H9 (cell line): ENCODE measurements at regions not wholly inside any gene's neighbourhood (a gene's known extent, or its start where the extent isn't known, plus 50 kb on each side); places are given as distances from the start of the nearest gene placed in this dataset.
A peak's percentile ranks its signal among the peaks of the same experiment; 100 is the strongest.

Source experiments
- DNase-seq: peaks from one replicate; pipeline ENCODE4 v3.0.0-alpha.2; 2017
- H2AFZ ChIP-seq: one replicate; pipeline ENCODE4 v1.6.1; 2013; ENCODE audit warnings: mild to moderate bottlenecking, low read length, control low read depth, moderate library complexity
- H2AK5ac ChIP-seq: 2 replicates; pipeline ENCODE4 v1.6.1; 2013; ENCODE audit warnings: low read length, control low read depth, mixed read lengths; ENCODE audit not compliant: insufficient read length
- H2BK120ac ChIP-seq: one replicate; pipeline ENCODE4 v1.6.1; 2013; ENCODE audit warnings: low read depth, mild to moderate bottlenecking, low read length, control low read depth, inconsistent platforms; ENCODE audit not compliant: poor library complexity, severe bottlenecking
- H2BK12ac ChIP-seq: 2 replicates; pipeline ENCODE4 v1.6.1; 2013; ENCODE audit warnings: low read length, control low read depth, mixed read lengths, low read depth; ENCODE audit not compliant: insufficient read length
- H2BK15ac ChIP-seq: 2 replicates; pipeline ENCODE4 v1.6.1; 2013; ENCODE audit warnings: low read depth, low read length, control low read depth
- H2BK20ac ChIP-seq: one replicate; pipeline ENCODE4 v1.6.1; 2013; ENCODE audit warnings: low read depth, mild to moderate bottlenecking, low read length, control low read depth, inconsistent platforms; ENCODE audit not compliant: poor library complexity, severe bottlenecking
- H2BK5ac ChIP-seq: 2 replicates; pipeline ENCODE4 v1.6.1; 2013; ENCODE audit warnings: low read length, control low read depth, mixed read lengths; ENCODE audit not compliant: insufficient read length
- H3K14ac ChIP-seq: 2 replicates; pipeline ENCODE4 v1.6.1; 2013; ENCODE audit warnings: low read length, control low read depth; ENCODE audit not compliant: insufficient read depth
- H3K18ac ChIP-seq: 2 replicates; pipeline ENCODE4 v1.6.1; 2013; ENCODE audit warnings: low read depth, mild to moderate bottlenecking, mixed read lengths, low read length, control low read depth; ENCODE audit not compliant: insufficient read length
- H3K23ac ChIP-seq: 2 replicates; pipeline ENCODE4 v1.6.1; 2013; ENCODE audit warnings: low read length, control low read depth, mixed read lengths, low read depth; ENCODE audit not compliant: insufficient read length
- H3K23me2 ChIP-seq: 2 replicates; pipeline ENCODE4 v1.6.1; 2013; ENCODE audit warnings: low read depth, mild to moderate bottlenecking, mixed read lengths, low read length, control low read depth; ENCODE audit not compliant: insufficient read length, poor library complexity, severe bottlenecking
- H3K27ac ChIP-seq: 2 replicates; pipeline ENCODE4 v1.5.1; 2013; ENCODE audit warnings: low read length, control low read depth, mixed read lengths, low read depth; ENCODE audit not compliant: insufficient read length
- H3K27me3 ChIP-seq: 2 replicates; pipeline ENCODE4 v1.6.1; 2013; ENCODE audit warnings: low read length, control low read depth, inconsistent platforms; ENCODE audit not compliant: insufficient read depth
- H3K4ac ChIP-seq: 2 replicates; pipeline ENCODE4 v1.6.1; 2013; ENCODE audit warnings: low read depth, mild to moderate bottlenecking, control low read depth, inconsistent platforms, low read length, moderate library complexity
- H3K4me1 ChIP-seq: 2 replicates; pipeline ENCODE4 v1.6.1; 2013; ENCODE audit warnings: low read length, control low read depth, inconsistent platforms; ENCODE audit not compliant: insufficient read depth
- H3K4me2 ChIP-seq: 2 replicates; pipeline ENCODE4 v1.6.1; 2013; ENCODE audit warnings: low read length, control low read depth, mixed read lengths; ENCODE audit not compliant: insufficient read length, insufficient read depth
- H3K56ac ChIP-seq: 2 replicates; pipeline ENCODE4 v1.6.1; 2013; ENCODE audit warnings: low read depth, mild to moderate bottlenecking, mixed read lengths, low read length, control low read depth; ENCODE audit not compliant: insufficient read length
- H3K79me1 ChIP-seq: 2 replicates; pipeline ENCODE4 v1.6.1; 2013; ENCODE audit warnings: low read depth, mild to moderate bottlenecking, moderate library complexity, low read length, control low read depth, inconsistent platforms; ENCODE audit not compliant: insufficient read depth, poor library complexity, severe bottlenecking
- H3K79me2 ChIP-seq: 2 replicates; pipeline ENCODE4 v1.6.1; 2013; ENCODE audit warnings: low read length, control low read depth, inconsistent platforms; ENCODE audit not compliant: insufficient read depth
- H3K9ac ChIP-seq: 2 replicates; pipeline ENCODE4 v1.6.1; 2013; ENCODE audit warnings: low read length, control low read depth, mixed read lengths; ENCODE audit not compliant: insufficient read length; ENCODE audit errors: extremely low read depth
- H3K9me3 ChIP-seq: one replicate; pipeline ENCODE4 v1.6.1; 2013; ENCODE audit warnings: low read depth, low read length, inconsistent platforms; ENCODE audit not compliant: control insufficient read depth
- H3T11ph ChIP-seq: one replicate; pipeline ENCODE4 v1.6.1; 2013; ENCODE audit warnings: mild to moderate bottlenecking, low read length, control low read depth, inconsistent platforms
- H4K20me1 ChIP-seq: one replicate; pipeline ENCODE4 v1.6.1; 2013; ENCODE audit not compliant: control insufficient read depth, insufficient read length, insufficient read depth
- H4K5ac ChIP-seq: 2 replicates; pipeline ENCODE4 v1.6.1; 2013; ENCODE audit warnings: low read depth, mild to moderate bottlenecking, mixed read lengths, low read length, control low read depth; ENCODE audit not compliant: insufficient read length
- H4K8ac ChIP-seq: replicated peaks from 2 replicates; pipeline ENCODE4 v1.6.1; 2013; ENCODE audit warnings: low read length, control low read depth, mixed read lengths, low read depth; ENCODE audit not compliant: insufficient read length
- H4K91ac ChIP-seq: 2 replicates; pipeline ENCODE4 v1.6.1; 2013; ENCODE audit warnings: low read depth, mild to moderate bottlenecking, moderate library complexity, mixed read lengths, low read length, control low read depth; ENCODE audit not compliant: insufficient read length
- H3K27ac Mint-ChIP-seq, 3 experiments: 2 replicates in 2 of 3; 3 replicates in 1 of 3; pipeline ENCODE4 v1.8.0; 2020 to 2021; ENCODE audit warnings: mixed read lengths in 3 of 3, mild to moderate bottlenecking in 1 of 3, moderate library complexity in 1 of 3
- H3K27me3 Mint-ChIP-seq: 2 replicates; pipeline ENCODE4 v1.8.0; 2021; ENCODE audit warnings: low read depth, mild to moderate bottlenecking, moderate library complexity, mixed read lengths
- H3K36me3 Mint-ChIP-seq, 3 experiments: 2 replicates in 2 of 3; 3 replicates in 1 of 3; pipeline ENCODE4 v1.8.0; 2020 to 2021; ENCODE audit warnings: low read depth in 3 of 3, mixed read lengths in 3 of 3; ENCODE audit not compliant: insufficient read depth in 1 of 3
- H3K4me1 Mint-ChIP-seq, 2 experiments: 2 replicates each; pipeline ENCODE4 v1.8.0; 2020; ENCODE audit warnings: mixed read lengths in 2 of 2
- H3K4me3 Mint-ChIP-seq, 2 experiments: 2 replicates in 1 of 2; 3 replicates in 1 of 2; pipeline ENCODE4 v1.8.0; 2020 to 2021; ENCODE audit warnings: mild to moderate bottlenecking in 2 of 2, mixed read lengths in 2 of 2, moderate library complexity in 1 of 2
- H3K9me3 Mint-ChIP-seq, 2 experiments: 2 replicates in 1 of 2; 3 replicates in 1 of 2; pipeline ENCODE4 v1.8.0; 2020; ENCODE audit warnings: mild to moderate bottlenecking in 2 of 2, mixed read lengths in 2 of 2, moderate library complexity in 1 of 2
- WGBS: extraction: QIAGEN DNeasy Blood & Tissue Kit; methylation state at CpG from one replicate; pipeline ENCODE4 v1.1.7; 2013; ENCODE audit warnings: missing lambda C conversion rate, low lambda C conversion rate, mixed read lengths; ENCODE audit not compliant: insufficient read length; ENCODE audit errors: extremely low coverage; 5-methylcytosine and 5-hydroxymethylcytosine counted together
- TF ChIP-seq, protein P1 (sequence below): fragments of 200-600 bp; sonication (generic); conservative IDR thresholded peaks from 3 replicates; pipeline ENCODE4 v1.8.0; 2021; ENCODE audit warnings: antibody characterized with exemption, mild to moderate bottlenecking

DNA sequence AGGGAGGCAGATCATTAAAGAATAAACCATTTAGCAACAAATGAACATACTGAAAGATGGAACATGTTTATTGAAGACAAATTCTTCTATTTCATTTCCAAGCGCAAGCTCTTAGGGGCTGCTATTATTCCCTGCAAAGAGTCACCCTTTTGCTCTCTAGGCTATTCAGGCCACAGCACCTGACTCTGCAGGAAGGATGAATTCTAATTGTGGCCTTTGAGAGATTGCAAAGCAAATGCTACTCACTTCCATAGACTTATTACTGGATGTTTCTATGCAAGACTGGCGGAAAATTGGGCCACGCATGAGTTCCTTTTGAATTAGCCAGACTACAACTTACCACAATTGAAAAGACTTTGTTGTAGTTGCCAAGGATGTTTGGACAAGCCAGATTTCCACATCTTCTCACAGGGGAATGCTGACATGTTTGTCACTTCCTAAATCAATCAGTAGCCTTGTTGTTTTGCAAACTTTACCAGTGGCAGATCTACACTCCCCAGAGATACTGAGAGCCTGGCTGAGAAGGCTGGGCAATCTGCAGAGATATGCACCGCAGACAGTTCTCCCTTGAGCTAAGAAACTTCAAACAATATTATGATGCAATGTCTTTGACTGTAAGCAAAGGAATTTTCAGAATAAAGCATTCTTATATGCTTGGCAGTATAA is 334.3 kb upstream of the SYT1 start:
- WGBS: no CpG with 5 or more reads among the region's 4 CpGs

More for the DNA sequence above, 334.3 kb upstream of the SYT1 start:
- no peak overlapping the region for H4K5ac ChIP-seq
- no peak overlapping the region for H4K91ac ChIP-seq
- H2BK12ac ChIP-seq: no peak overlapping the region
- no peak overlapping the region for H2BK15ac ChIP-seq
- no peak overlapping the region for H3K23ac ChIP-seq
- no peak overlapping the region for H2BK120ac ChIP-seq
- Mint-ChIP-seq H3K4me1 (peaks cover 24 to 39% of the 10 kb centered on the region in 2 experiments), H3K9me3 (no peaks in the 10 kb centered on the region), H3K27me3 (no peaks in the 10 kb centered on the region), H3K4me3 (no peak overlapping the region; a peak in 2 of 5 replicates), H3K36me3 (no peaks in the 10 kb centered on the region), H3K27ac (peak overlapping the region in 2 of 3 experiments; percentile 80 to 94; a peak in 4 of 7 replicates)
- H2AFZ ChIP-seq: no peak overlapping the region
- no peak overlapping the region for H2BK5ac ChIP-seq
- H3K18ac ChIP-seq: no peak overlapping the region
- TF ChIP-seq, protein P1, sequence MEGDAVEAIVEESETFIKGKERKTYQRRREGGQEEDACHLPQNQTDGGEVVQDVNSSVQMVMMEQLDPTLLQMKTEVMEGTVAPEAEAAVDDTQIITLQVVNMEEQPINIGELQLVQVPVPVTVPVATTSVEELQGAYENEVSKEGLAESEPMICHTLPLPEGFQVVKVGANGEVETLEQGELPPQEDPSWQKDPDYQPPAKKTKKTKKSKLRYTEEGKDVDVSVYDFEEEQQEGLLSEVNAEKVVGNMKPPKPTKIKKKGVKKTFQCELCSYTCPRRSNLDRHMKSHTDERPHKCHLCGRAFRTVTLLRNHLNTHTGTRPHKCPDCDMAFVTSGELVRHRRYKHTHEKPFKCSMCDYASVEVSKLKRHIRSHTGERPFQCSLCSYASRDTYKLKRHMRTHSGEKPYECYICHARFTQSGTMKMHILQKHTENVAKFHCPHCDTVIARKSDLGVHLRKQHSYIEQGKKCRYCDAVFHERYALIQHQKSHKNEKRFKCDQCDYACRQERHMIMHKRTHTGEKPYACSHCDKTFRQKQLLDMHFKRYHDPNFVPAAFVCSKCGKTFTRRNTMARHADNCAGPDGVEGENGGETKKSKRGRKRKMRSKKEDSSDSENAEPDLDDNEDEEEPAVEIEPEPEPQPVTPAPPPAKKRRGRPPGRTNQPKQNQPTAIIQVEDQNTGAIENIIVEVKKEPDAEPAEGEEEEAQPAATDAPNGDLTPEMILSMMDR: no peak
- H3T11ph ChIP-seq: no peak overlapping the region
- H3K4me2 ChIP-seq: peak overlapping the region; percentile 10
- H3K79me1 ChIP-seq: no peaks in the 10 kb centered on the region
- H3K9me3 ChIP-seq: no peaks in the 10 kb centered on the region
- no peaks in the 10 kb centered on the region for H4K20me1 ChIP-seq
- H3K56ac ChIP-seq: no peak overlapping the region
- H3K27ac ChIP-seq: peak overlapping the region; percentile 20
- no peak overlapping the region for H4K8ac ChIP-seq
- H3K14ac ChIP-seq: no peak overlapping the region
- H3K27me3 ChIP-seq: no peaks in the 10 kb centered on the region
- no peak overlapping the region for H3K4ac ChIP-seq
- H3K23me2 ChIP-seq: no peaks in the 10 kb centered on the region
- DNase-seq: peak; percentile 33
- peaks cover 5% of the 10 kb centered on the region; the same call in 1 of the 2 replicates for H3K4me1 ChIP-seq
- no peak overlapping the region for H2BK20ac ChIP-seq
- H3K79me2 ChIP-seq: no peaks in the 10 kb centered on the region
- no peak overlapping the region for H3K9ac ChIP-seq
- no peak overlapping the region for H2AK5ac ChIP-seq
